HepG2 (cell line): ENCODE measurements at regions not wholly inside any gene's neighbourhood (a gene's known extent, or its start where the extent isn't known, plus 50 kb on each side); places are given as distances from the start of the nearest gene placed in this dataset.

ENCODE experiments used
- ATAC-seq: fragments of 200-7000 bp; cut with Tn5 transposase; 3 replicates; pipeline ENCODE4 v1.9.1; 2020; ENCODE audit warnings: mild to moderate bottlenecking, moderate library complexity
- BruUV-seq: library from RNA; stranded (reverse); fragments of 400-500 nt; replicated peaks from 2 replicates; lab custom pipeline; 2021; lab: Mats Ljungman, UMichigan
- CTCF ChIA-PET: fragments of 300-600 bp; formaldehyde crosslinking; extraction: SDS; loops from one replicate; lab custom pipeline; 2021; ENCODE audit warnings: low total read pairs, inconsistent platforms, low intra/inter-chr PET ratio; lab: Yijun Ruan, JAX
- POLR2A ChIA-PET: fragments of 350-600 bp; sonication (Branson Sonifier 250); formaldehyde crosslinking; loops from one replicate; lab custom pipeline; 2020; ENCODE audit warnings: antibody characterized with exemption, inconsistent platforms; lab: Yijun Ruan, JAX
- DNase-seq: peaks from one replicate; pipeline ENCODE4 v3.0.0-alpha.2; 2015; ENCODE audit warnings: low spot score
- FAIRE-seq: peaks from 3 replicates; lab custom pipeline; 2011; peaks lifted over from hg19 to GRCh38; lab: Jason Lieb, UNC
- H2AFZ ChIP-seq: one replicate; pipeline ENCODE4 v1.6.1; 2011; ENCODE audit warnings: low read length, inconsistent platforms
- H3K27ac ChIP-seq: fragments of 300-600 bp; 3 replicates; pipeline ENCODE4 v1.8.0; 2011; ENCODE audit warnings: mixed run types, mild to moderate bottlenecking, mixed read lengths, low read length, inconsistent platforms; ENCODE audit not compliant: insufficient read depth; ENCODE audit errors: extremely low read length
- H3K27me3 ChIP-seq, 2 experiments: fragments of 200-600 bp in 1 of 2; 2 replicates in 1 of 2; 3 replicates in 1 of 2; pipeline versions ENCODE4 v1.6.0 to v1.8.0; 2011; ENCODE audit warnings: low read length in 2 of 2, mild to moderate bottlenecking in 2 of 2, moderate library complexity in 2 of 2, inconsistent platforms in 1 of 2; ENCODE audit not compliant: insufficient read depth in 2 of 2, control insufficient read depth in 1 of 2
- H3K36me3 ChIP-seq, 2 experiments: fragments of 200-600 bp in 1 of 2; replicated peaks in 1 of 2; 2 replicates in 1 of 2; 3 replicates in 1 of 2; pipeline versions ENCODE4 v1.5.1 to v1.8.0; 2011; ENCODE audit warnings: low read length in 2 of 2, inconsistent platforms in 1 of 2; ENCODE audit not compliant: insufficient read depth in 2 of 2, control insufficient read depth in 1 of 2
- H3K4me1 ChIP-seq: 2 replicates; pipeline ENCODE4 v1.5.1; 2012; ENCODE audit warnings: low read length, inconsistent platforms; ENCODE audit not compliant: insufficient read depth
- H3K4me2 ChIP-seq: 2 replicates; pipeline ENCODE4 v1.6.0; 2011; ENCODE audit warnings: low read depth, low read length, inconsistent platforms
- H3K4me3 ChIP-seq, 3 experiments: fragments of 200-600 bp in 1 of 3; sonication (generic), shearing (Covaris generic) in 1 of 3; replicated peaks in 1 of 3; 2 replicates each; pipeline ENCODE4 v1.5.1; 2011 to 2016; ENCODE audit warnings: low read length in 3 of 3, inconsistent platforms in 2 of 3, low read depth in 2 of 3, mild to moderate bottlenecking in 2 of 3, control low read depth in 1 of 3, mixed read lengths in 1 of 3; ENCODE audit not compliant: insufficient read depth in 1 of 3
- H3K79me2 ChIP-seq: one replicate; pipeline ENCODE4 v1.6.1; 2011; ENCODE audit warnings: low read length, inconsistent platforms; ENCODE audit not compliant: insufficient read depth
- H3K9ac ChIP-seq: 2 replicates; pipeline ENCODE4 v1.6.0; 2011; ENCODE audit warnings: mild to moderate bottlenecking, low read depth, low read length, inconsistent platforms; ENCODE audit not compliant: insufficient read depth
- H3K9me3 ChIP-seq: 2 replicates; pipeline ENCODE4 v1.5.1; 2012; ENCODE audit warnings: mild to moderate bottlenecking, low read length
- H4K20me1 ChIP-seq: 2 replicates; pipeline ENCODE4 v1.6.0; 2011; ENCODE audit warnings: inconsistent platforms, mild to moderate bottlenecking, low read length, moderate library complexity; ENCODE audit not compliant: insufficient read depth
- CREB1 ChIP-seq, 2 experiments: fragments of 450-650 bp in 1 of 2; IDR thresholded peaks; 2 replicates each; pipeline ENCODE4 v1.6.1; 2016 to 2017; ENCODE audit warnings: control low read depth in 1 of 2, mild to moderate bottlenecking in 1 of 2, missing compliant biosample characterization in 1 of 2, missing genetic modification characterization in 1 of 2
- FOXA3 ChIP-seq: IDR thresholded peaks from 2 replicates; pipeline ENCODE4 v1.6.1; 2016; ENCODE audit warnings: missing genetic modification reagents, missing compliant biosample characterization
- GATAD2A ChIP-seq: IDR thresholded peaks from 2 replicates; pipeline ENCODE4 v1.6.1; 2016
- HHEX ChIP-seq: IDR thresholded peaks from 2 replicates; pipeline ENCODE4 v1.6.1; 2016; ENCODE audit warnings: control low read depth
- HOXA3 ChIP-seq: sonication (generic); formaldehyde crosslinking; IDR thresholded peaks from 2 replicates; pipeline ENCODE4 v1.5.0; 2020; ENCODE audit warnings: missing genetic modification reagents
- KLF13 ChIP-seq: sonication (generic); formaldehyde crosslinking; IDR thresholded peaks from 2 replicates; pipeline ENCODE4 v1.4.0; 2020; ENCODE audit warnings: mild to moderate bottlenecking, missing genetic modification reagents
- MYNN ChIP-seq: sonication (generic); formaldehyde crosslinking; IDR thresholded peaks from 2 replicates; pipeline ENCODE4 v1.4.0; 2020; ENCODE audit warnings: mild to moderate bottlenecking, low read depth, missing genetic modification reagents
- NFIB ChIP-seq: sonication (generic); formaldehyde crosslinking; IDR thresholded peaks from 2 replicates; pipeline ENCODE4 v1.9.0; 2021; ENCODE audit warnings: missing genetic modification reagents, mild to moderate bottlenecking, borderline replicate concordance
- RAD21 ChIP-seq: fragments of 450-650 bp; formaldehyde crosslinking; IDR thresholded peaks from 2 replicates; pipeline ENCODE4 v1.5.0; 2020; ENCODE audit warnings: mild to moderate bottlenecking
- SMAD1 ChIP-seq: sonication (generic); formaldehyde crosslinking; IDR thresholded peaks from 2 replicates; pipeline ENCODE4 v1.4.0; 2020; ENCODE audit warnings: missing genetic modification reagents, low read depth, mild to moderate bottlenecking, borderline replicate concordance
- SP1 ChIP-seq, 2 experiments: fragments of 450-650 bp in 1 of 2; sonication (generic) in 1 of 2; formaldehyde crosslinking in 1 of 2; IDR thresholded peaks; 2 replicates each; pipeline versions ENCODE4 v1.4.0 to v1.6.1; 2016 to 2020; ENCODE audit warnings: missing genetic modification reagents in 1 of 2
- TBL1XR1 ChIP-seq: fragments of 150-350 bp; IDR thresholded peaks from 2 replicates; pipeline ENCODE4 v1.6.1; 2014; ENCODE audit warnings: borderline replicate concordance, low read length; ENCODE audit not compliant: partially characterized antibody
- YEATS4 ChIP-seq: sonication (generic); formaldehyde crosslinking; IDR thresholded peaks from 2 replicates; pipeline ENCODE4 v1.4.0; 2020; ENCODE audit warnings: missing genetic modification reagents, borderline replicate concordance
- ZFYVE20 ChIP-seq: sonication (generic); formaldehyde crosslinking; IDR thresholded peaks from 2 replicates; pipeline ENCODE4 v1.8.0; 2023; ENCODE audit warnings: low read depth, mild to moderate bottlenecking, moderate library complexity, missing genetic modification reagents, borderline replicate concordance
- ZNF24 ChIP-seq: fragments of 450-650 bp; IDR thresholded peaks from 2 replicates; pipeline ENCODE4 v1.6.1; 2017; ENCODE audit warnings: antibody characterized with exemption, mild to moderate bottlenecking
- ZNF260 ChIP-seq: sonication (generic); formaldehyde crosslinking; IDR thresholded peaks from 2 replicates; pipeline ENCODE4 v1.4.0; 2020; ENCODE audit warnings: missing genetic modification reagents, low read depth, mild to moderate bottlenecking, borderline replicate concordance
- ZNF33A ChIP-seq: sonication (generic); formaldehyde crosslinking; IDR thresholded peaks from 2 replicates; pipeline ENCODE4 v1.5.1; 2020; ENCODE audit warnings: missing genetic modification reagents, mild to moderate bottlenecking, moderate library complexity, borderline replicate concordance
- ZNF567 ChIP-seq: sonication (generic); formaldehyde crosslinking; IDR thresholded peaks from 2 replicates; pipeline ENCODE4 v1.8.1; 2023; ENCODE audit warnings: mild to moderate bottlenecking, missing genetic modification reagents, borderline replicate concordance
- WGBS: methylation state at CpG from one replicate; pipeline ENCODE4 v1.1.6; 2017; ENCODE audit warnings: low lambda C conversion rate; 5-methylcytosine and 5-hydroxymethylcytosine counted together
- in situ Hi-C: cut with HindIII; loops from 2 replicates; pipeline ENCODE4 v1.10.0; 2017; ENCODE audit warnings: low pct_unique_long_range_greater_than_20kb; ENCODE audit not compliant: extremely low pct_ligation_motif_present
- intact Hi-C: fragments of 100-400 bp; cut with micrococcal nuclease; formaldehyde crosslinking; loops from one replicate; pipeline ENCODE4 v1.10.0; 2022; ENCODE audit not compliant: unreplicated experiment
- TF ChIP-seq, protein P1 (sequence below): sonication (generic); formaldehyde crosslinking; IDR thresholded peaks from 2 replicates; pipeline ENCODE4 v1.5.0; 2020; ENCODE audit warnings: mild to moderate bottlenecking, low read depth, missing genetic modification reagents, borderline replicate concordance
- TF ChIP-seq, protein P2 (sequence below): sonication (generic); formaldehyde crosslinking; IDR thresholded peaks from 2 replicates; pipeline ENCODE4 v1.9.0; 2021; ENCODE audit warnings: missing genetic modification reagents, borderline replicate concordance
- TF ChIP-seq, protein P3 (sequence below): sonication (generic); formaldehyde crosslinking; IDR thresholded peaks from 2 replicates; pipeline ENCODE4 v1.4.0; 2020; ENCODE audit warnings: mild to moderate bottlenecking, missing genetic modification reagents
- TF ChIP-seq, protein P4 (sequence below): sonication (generic); formaldehyde crosslinking; IDR thresholded peaks from 2 replicates; pipeline ENCODE4 v1.8.0; 2022; ENCODE audit warnings: missing genetic modification reagents, mild to moderate bottlenecking, inconsistent platforms, borderline replicate concordance

DNA sequence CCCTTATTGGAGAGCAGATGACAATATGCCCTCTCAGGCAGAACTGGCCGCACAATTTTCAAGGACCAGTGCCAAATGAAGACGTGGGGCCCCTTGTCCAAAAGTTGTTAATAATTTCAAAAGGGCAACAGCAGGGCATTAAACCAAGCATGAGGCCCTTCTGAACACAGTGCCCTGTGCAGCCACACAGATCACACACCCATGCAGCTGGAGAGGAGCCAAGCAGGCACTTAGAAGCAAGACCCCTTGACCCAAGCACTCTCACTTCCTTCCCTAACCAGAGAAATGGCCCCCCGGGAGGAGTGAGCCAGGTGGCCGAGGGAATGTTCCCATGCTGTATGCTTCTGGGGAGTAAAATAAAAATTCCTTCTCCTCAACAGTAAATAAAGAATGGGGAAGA is 114.0 kb upstream of the TMPO start (continued):
- TF ChIP-seq, protein P1, sequence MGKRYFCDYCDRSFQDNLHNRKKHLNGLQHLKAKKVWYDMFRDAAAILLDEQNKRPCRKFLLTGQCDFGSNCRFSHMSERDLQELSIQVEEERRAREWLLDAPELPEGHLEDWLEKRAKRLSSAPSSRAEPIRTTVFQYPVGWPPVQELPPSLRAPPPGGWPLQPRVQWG (CRISPR knock-in tag), result no peak
- TF ChIP-seq SMAD1 (CRISPR knock-in tag) (no peak), ZNF567 (CRISPR knock-in tag) (no peak), HHEX (CRISPR knock-in tag) (no peak), MYNN (no peak), TBL1XR1 (no peak)
- TF ChIP-seq, all 625 proteins: peak for 0

DNA sequence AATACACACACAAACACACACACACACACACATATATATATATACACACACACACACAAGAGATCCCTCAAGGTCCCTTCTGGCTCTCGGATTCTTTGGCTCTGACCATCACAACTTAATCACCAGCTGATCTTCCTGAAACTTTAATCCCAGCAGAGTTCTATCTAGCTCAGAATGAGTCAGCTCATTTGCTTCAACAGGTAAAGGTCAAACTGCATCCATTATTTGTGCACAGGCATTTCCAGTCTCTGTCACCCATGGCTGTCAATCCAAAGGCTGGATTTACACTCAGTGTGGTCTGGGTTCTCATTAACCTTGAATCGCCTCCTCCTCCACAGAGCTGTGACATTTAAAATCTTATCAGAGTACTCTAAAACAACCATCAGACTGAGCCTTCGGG is 113.3 kb upstream of the TMPO start:
- H3K4me2 ChIP-seq, result no peak overlapping the region
- ATAC-seq, result peak; percentile 34; the same call in 1 of the 3 replicates
- TF ChIP-seq NFIB (CRISPR knock-in tag), result no peak
- TF ChIP-seq ZFYVE20, result no peak
- TF ChIP-seq, protein P2, sequence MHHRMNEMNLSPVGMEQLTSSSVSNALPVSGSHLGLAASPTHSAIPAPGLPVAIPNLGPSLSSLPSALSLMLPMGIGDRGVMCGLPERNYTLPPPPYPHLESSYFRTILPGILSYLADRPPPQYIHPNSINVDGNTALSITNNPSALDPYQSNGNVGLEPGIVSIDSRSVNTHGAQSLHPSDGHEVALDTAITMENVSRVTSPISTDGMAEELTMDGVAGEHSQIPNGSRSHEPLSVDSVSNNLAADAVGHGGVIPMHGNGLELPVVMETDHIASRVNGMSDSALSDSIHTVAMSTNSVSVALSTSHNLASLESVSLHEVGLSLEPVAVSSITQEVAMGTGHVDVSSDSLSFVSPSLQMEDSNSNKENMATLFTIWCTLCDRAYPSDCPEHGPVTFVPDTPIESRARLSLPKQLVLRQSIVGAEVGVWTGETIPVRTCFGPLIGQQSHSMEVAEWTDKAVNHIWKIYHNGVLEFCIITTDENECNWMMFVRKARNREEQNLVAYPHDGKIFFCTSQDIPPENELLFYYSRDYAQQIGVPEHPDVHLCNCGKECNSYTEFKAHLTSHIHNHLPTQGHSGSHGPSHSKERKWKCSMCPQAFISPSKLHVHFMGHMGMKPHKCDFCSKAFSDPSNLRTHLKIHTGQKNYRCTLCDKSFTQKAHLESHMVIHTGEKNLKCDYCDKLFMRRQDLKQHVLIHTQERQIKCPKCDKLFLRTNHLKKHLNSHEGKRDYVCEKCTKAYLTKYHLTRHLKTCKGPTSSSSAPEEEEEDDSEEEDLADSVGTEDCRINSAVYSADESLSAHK (CRISPR knock-in tag), result no peak
- no peak for TF ChIP-seq GATAD2A (CRISPR knock-in tag)
- TF ChIP-seq ZNF24, result no peak
- TF ChIP-seq, protein P3, sequence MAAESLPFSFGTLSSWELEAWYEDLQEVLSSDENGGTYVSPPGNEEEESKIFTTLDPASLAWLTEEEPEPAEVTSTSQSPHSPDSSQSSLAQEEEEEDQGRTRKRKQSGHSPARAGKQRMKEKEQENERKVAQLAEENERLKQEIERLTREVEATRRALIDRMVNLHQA (CRISPR knock-in tag), result no peak
- TF ChIP-seq ZNF260 (CRISPR knock-in tag), result no peak
- no peak for TF ChIP-seq CREB1 (IDR thresholded peaks at IDR 0.05)
- no peak for TF ChIP-seq CREB1 (CRISPR knock-in tag; IDR thresholded peaks at IDR 0.05)
- TF ChIP-seq YEATS4 (CRISPR knock-in tag), result no peak
- TF ChIP-seq, protein P4, sequence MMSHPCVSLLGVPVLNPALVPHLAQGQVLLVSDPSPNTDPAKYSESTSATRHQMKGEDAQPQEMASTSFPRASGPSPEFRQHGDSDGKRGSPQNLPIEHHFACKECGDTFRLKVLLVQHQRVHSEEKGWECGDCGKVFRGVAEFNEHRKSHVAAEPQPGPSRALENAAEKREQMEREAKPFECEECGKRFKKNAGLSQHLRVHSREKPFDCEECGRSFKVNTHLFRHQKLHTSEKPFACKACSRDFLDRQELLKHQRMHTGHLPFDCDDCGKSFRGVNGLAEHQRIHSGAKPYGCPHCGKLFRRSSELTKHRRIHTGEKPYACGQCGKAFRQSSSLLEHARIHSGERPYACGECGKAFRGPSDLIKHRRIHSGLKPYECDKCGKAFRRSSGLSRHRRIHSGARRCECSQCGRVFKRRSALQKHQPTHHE (CRISPR knock-in tag), result no peak
- TF ChIP-seq RAD21 (CRISPR knock-in tag), result no peak
- no peak for TF ChIP-seq FOXA3 (CRISPR knock-in tag)
- no peak for TF ChIP-seq SP1 (IDR thresholded peaks at IDR 0.05)
- no peak for TF ChIP-seq SP1 (CRISPR knock-in tag; IDR thresholded peaks at IDR 0.05)
- TF ChIP-seq HOXA3, result no peak
- no peak for TF ChIP-seq ZNF33A
- TF ChIP-seq KLF13 (CRISPR knock-in tag), result no peak

More for the DNA sequence above, 113.3 kb upstream of the TMPO start:
- Histone ChIP-seq H3K4me1 (peaks cover 32% of the 10 kb centered on the region), H3K27me3 (no peaks in the 10 kb centered on the region), H3K9ac (no peak overlapping the region), H3K36me3 (no peaks in the 10 kb centered on the region), H2AFZ (no peak overlapping the region), H3K27ac (no peak overlapping the region), H3K9me3 (no peaks in the 10 kb centered on the region), H3K79me2 (no peaks in the 10 kb centered on the region), H3K4me3 (no peak overlapping the region), H4K20me1 (no peaks in the 10 kb centered on the region)
- intact Hi-C loops (no loop called here), in situ Hi-C loops (no loop called here)
- no TSS peak for BruUV-seq
- FAIRE-seq, result no peak
- POLR2A ChIA-PET, result no interaction called here
- CTCF ChIA-PET, result no interaction called here
- peak; percentile 51 for DNase-seq
- WGBS, result 35% methylated on average over 3 of the region's 3 CpGs
